Mucosa of descending colon (tissue), 3 donors: ENCODE measurements at regions not wholly inside any gene's neighbourhood (a gene's known extent, or its start where the extent isn't known, plus 50 kb on each side); places are given as distances from the start of the nearest gene placed in this dataset.
"Not testable (repeated sequence)": the region's sequence is repeated elsewhere in the genome, so short reads cannot be mapped to it uniquely, and the experiment has no call there.

Experiments used
- ATAC-seq: fragments of 200-7000 bp; cut with Tn5 transposase; one replicate; pipeline ENCODE4 v1.9.1; 2020; ENCODE audit warnings: mild to moderate bottlenecking, moderate library complexity
- DNase-seq, 3 donors: peaks; one replicate each; pipeline ENCODE4 v3.0.0-alpha.2; 2020
- H3K36me3 ChIP-seq: fragments of 200-600 bp; one replicate; pipeline ENCODE4 v1.8.0; 2021; ENCODE audit warnings: low read depth, mild to moderate bottlenecking
- H3K4me1 ChIP-seq: fragments of 200-600 bp; one replicate; pipeline ENCODE4 v1.8.0; 2021; ENCODE audit warnings: low read depth, mild to moderate bottlenecking
- H3K4me3 ChIP-seq: fragments of 200-600 bp; one replicate; pipeline ENCODE4 v1.8.0; 2021; ENCODE audit warnings: mild to moderate bottlenecking
- H3K9me3 ChIP-seq: fragments of 200-600 bp; one replicate; pipeline ENCODE4 v1.8.0; 2021; ENCODE audit warnings: mild to moderate bottlenecking
- CTCF ChIP-seq: fragments of 200-600 bp; IDR thresholded peaks from one replicate; pipeline ENCODE4 v1.8.0; 2022; ENCODE audit warnings: antibody characterized with exemption, mild to moderate bottlenecking
- intact Hi-C, 2 donors: fragments of 100-400 bp; cut with DNase I in 1 of 2; cut with micrococcal nuclease in 1 of 2; formaldehyde crosslinking; loops; one replicate each; pipeline versions ENCODE4 v1.11.0 to v1.11.1; 2022; cut with DNase I, micrococcal nuclease
- donor health status: DM: no; HTN: no; CAD: no; lungs with moderate emphysema.
- donor health status: DM: no; HTN: no; CAD: no.
- donor health status: DM: no; HTN: yes; CAD: no.

DNA sequence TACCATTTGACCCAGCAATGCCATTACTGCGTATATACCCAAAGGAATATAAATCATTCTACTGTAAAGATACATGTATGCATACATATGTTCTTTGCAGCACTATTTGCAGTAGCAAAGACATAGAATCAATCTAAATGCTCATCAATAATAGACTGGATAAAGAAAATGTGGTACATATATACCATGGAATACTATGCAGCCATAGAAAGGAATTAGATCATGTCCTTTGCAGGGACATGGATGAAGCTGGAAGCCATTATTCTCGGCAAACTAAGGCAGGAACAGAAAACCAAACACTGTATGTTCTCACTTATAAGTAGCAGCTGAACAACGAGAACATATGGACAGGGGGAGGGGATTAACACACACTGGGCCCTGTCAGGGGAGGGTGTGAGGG is 54.8 kb upstream of the ZNF30 start:
- intact Hi-C loops, ATAC-seq, H3K36me3 ChIP-seq, H3K4me1 ChIP-seq, H3K4me3 ChIP-seq, H3K9me3 ChIP-seq, DNase-seq: not testable (repeated sequence)

- no peak for DNase-seq
- no peak for TF ChIP-seq CTCF
- Histone ChIP-seq H3K36me3 (no peaks in the 10 kb centered on the region), H3K9me3 (peaks cover 2% of the 10 kb centered on the region), H3K4me3 (no peak overlapping the region), H3K4me1 (no peaks in the 10 kb centered on the region)
- ATAC-seq: no peak
- intact Hi-C loops: no loop called here
Observed at GRCh38 chr19:34867631-34868030, 59.1 kb upstream of the ZNF30 start.

- H3K4me1 ChIP-seq, H3K36me3 ChIP-seq, H3K9me3 ChIP-seq, ATAC-seq, H3K4me3 ChIP-seq, DNase-seq, intact Hi-C loops: not testable (repeated sequence)
Observed at GRCh38 chr19:34865225-34865624, 61.5 kb upstream of the ZNF30 start.

- ATAC-seq, intact Hi-C loops, H3K4me3 ChIP-seq, H3K4me1 ChIP-seq, H3K36me3 ChIP-seq, H3K9me3 ChIP-seq: not testable (repeated sequence)
- peak in 1 of 3 donors; percentile 27 for DNase-seq
Observed at GRCh38 chr19:34859823-34860736, 66.6 kb upstream of the ZNF30 start.

DNA sequence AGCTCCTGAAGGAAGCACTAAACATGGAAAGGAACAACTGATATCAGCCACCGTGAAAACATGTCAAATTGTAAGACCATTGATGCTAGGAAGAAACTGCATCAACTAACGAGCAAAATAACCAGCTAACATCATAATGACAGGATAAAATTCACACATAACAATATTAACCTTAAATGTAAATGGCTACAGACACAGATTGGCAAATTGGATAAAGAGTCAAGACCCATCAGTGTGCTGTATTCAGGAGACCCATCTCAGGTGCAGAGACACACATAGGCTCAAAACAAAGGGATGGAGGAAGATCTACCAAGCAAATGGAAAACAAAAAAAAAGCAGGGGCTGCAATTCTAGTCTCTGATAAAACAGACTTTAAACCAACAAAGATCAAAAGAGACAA is 67.4 kb upstream of the ZNF30 start:
- H3K9me3 ChIP-seq, intact Hi-C loops, ATAC-seq, H3K4me1 ChIP-seq, DNase-seq, H3K36me3 ChIP-seq, H3K4me3 ChIP-seq: not testable (repeated sequence)

- intact Hi-C loops: no loop called here
- ATAC-seq (no peak), DNase-seq (no peak)
- H3K36me3 ChIP-seq: no peaks in the 10 kb centered on the region
- no peak for TF ChIP-seq CTCF
- no peak overlapping the region for H3K4me3 ChIP-seq
- no peaks in the 10 kb centered on the region for H3K4me1 ChIP-seq
- H3K9me3 ChIP-seq: no peaks in the 10 kb centered on the region
Observed at GRCh38 chr19:34856052-34856451, 70.7 kb upstream of the ZNF30 start.

DNA sequence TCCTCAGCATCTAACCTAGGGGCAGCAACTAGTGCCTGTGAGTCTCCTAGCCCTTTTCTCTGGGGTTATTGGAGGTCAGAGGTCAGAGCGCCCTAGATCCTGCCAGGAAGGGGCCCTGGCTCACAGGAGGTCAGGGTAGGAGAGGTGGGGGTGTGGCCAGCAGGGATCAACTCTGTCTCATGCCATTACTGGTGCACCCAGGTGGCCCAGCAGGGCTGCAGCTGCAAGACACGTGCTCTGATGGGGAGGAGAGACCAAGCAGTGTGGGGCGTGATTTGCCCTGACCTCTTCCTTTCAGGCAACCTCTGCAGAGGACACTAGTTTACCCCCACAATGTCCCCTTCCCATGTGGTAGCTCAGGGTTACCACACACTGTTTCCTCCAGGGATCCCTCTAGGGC is 73.3 kb upstream of the ZNF30 start:
- no peak for ATAC-seq
- Histone ChIP-seq H3K9me3 (no peaks in the 10 kb centered on the region), H3K36me3 (no peaks in the 10 kb centered on the region), H3K4me3 (no peak overlapping the region), H3K4me1 (no peaks in the 10 kb centered on the region)
- intact Hi-C loops: no loop called here
- DNase-seq: no peak
- TF ChIP-seq CTCF: no peak

- Histone ChIP-seq H3K4me1 (no peaks in the 10 kb centered on the region), H3K9me3 (no peaks in the 10 kb centered on the region), H3K36me3 (no peaks in the 10 kb centered on the region), H3K4me3 (no peak overlapping the region)
- intact Hi-C loops: no loop called here
- DNase-seq (no peak), ATAC-seq (no peak)
- no peak for TF ChIP-seq CTCF
Observed at GRCh38 chr19:34852669-34853068, 74.0 kb upstream of the ZNF30 start.
